Mesodermal cell (in vitro differentiated cells): ENCODE measurements at regions not wholly inside any gene's neighbourhood (a gene's known extent, or its start where the extent isn't known, plus 50 kb on each side); places are given as distances from the start of the nearest gene placed in this dataset.

ENCODE experiments used
- H3K27ac ChIP-seq: 2 replicates; pipeline ENCODE4 v1.7.0; 2013; ENCODE audit warnings: mild to moderate bottlenecking, low read depth, low read length, moderate library complexity; ENCODE audit not compliant: severe bottlenecking
- H3K36me3 ChIP-seq: 2 replicates; pipeline ENCODE4 v1.7.1; 2013; ENCODE audit warnings: mild to moderate bottlenecking, low read length, moderate library complexity; ENCODE audit not compliant: control insufficient read depth, insufficient read depth
- H3K4me1 ChIP-seq: one replicate; pipeline ENCODE4 v1.7.1; 2013; ENCODE audit warnings: mild to moderate bottlenecking, low read length; ENCODE audit not compliant: insufficient read depth, control insufficient read depth, poor library complexity, severe bottlenecking
- H3K4me3 ChIP-seq: 2 replicates; pipeline ENCODE4 v1.7.0; 2013; ENCODE audit warnings: low read length, control low read depth, mild to moderate bottlenecking; ENCODE audit not compliant: insufficient read depth, poor library complexity, severe bottlenecking; ENCODE audit errors: extremely low read depth
- H3K9me3 ChIP-seq: 2 replicates; pipeline ENCODE4 v1.7.1; 2013; ENCODE audit warnings: mild to moderate bottlenecking, low read length, moderate library complexity; ENCODE audit not compliant: control insufficient read depth
- WGBS, 2 experiments: methylation state at CpG; one replicate each; pipeline ENCODE4 v1.1.5; 2013; ENCODE audit warnings: missing lambda C conversion rate in 2 of 2; ENCODE audit not compliant: insufficient coverage in 2 of 2; 5-methylcytosine and 5-hydroxymethylcytosine counted together

GRCh38 chr11:97856666-97857065, 1164.1 kb upstream of the CNTN5 start:
- no CpG with 5 or more reads among the region's 2 CpGs for WGBS, 2 experiments
- Histone ChIP-seq H3K4me1 (no peaks in the 10 kb centered on the region), H3K36me3 (no peaks in the 10 kb centered on the region), H3K27ac (no peak overlapping the region), H3K4me3 (no peak overlapping the region), H3K9me3 (no peaks in the 10 kb centered on the region)

- Histone ChIP-seq H3K4me1 (no peaks in the 10 kb centered on the region), H3K27ac (no peak overlapping the region), H3K9me3 (no peaks in the 10 kb centered on the region), H3K36me3 (no peaks in the 10 kb centered on the region), H3K4me3 (no peak overlapping the region)
- WGBS, 2 experiments = 78 to 80% methylated on average over 1 of the region's 1 CpG
Observed at GRCh38 chr11:97860237-97860636, 1160.5 kb upstream of the CNTN5 start.

GRCh38 chr11:97862021-97862420, 1158.7 kb upstream of the CNTN5 start:
- Histone ChIP-seq H3K9me3 (no peaks in the 10 kb centered on the region), H3K36me3 (no peaks in the 10 kb centered on the region), H3K4me3 (no peak overlapping the region), H3K27ac (no peak overlapping the region), H3K4me1 (no peaks in the 10 kb centered on the region)
- 55 to 100% methylated on average over 2 of the region's 4 CpGs for WGBS, 2 experiments

GRCh38 chr11:97865424-97866012, 1155.2 kb upstream of the CNTN5 start:
- WGBS, 2 experiments = 77 to 100% methylated on average over 1 to 2 of the region's 3 CpGs
- Histone ChIP-seq H3K9me3 (no peaks in the 10 kb centered on the region), H3K27ac (no peak overlapping the region), H3K36me3 (no peaks in the 10 kb centered on the region), H3K4me3 (no peak overlapping the region), H3K4me1 (no peaks in the 10 kb centered on the region)

GRCh38 chr11:97871816-97872215, 1148.9 kb upstream of the CNTN5 start:
- no peak overlapping the region for H3K27ac ChIP-seq
- H3K4me1 ChIP-seq = no peaks in the 10 kb centered on the region
- H3K9me3 ChIP-seq = no peaks in the 10 kb centered on the region
- no peaks in the 10 kb centered on the region for H3K36me3 ChIP-seq
- no peak overlapping the region for H3K4me3 ChIP-seq

- Histone ChIP-seq H3K9me3 (no peaks in the 10 kb centered on the region), H3K27ac (no peak overlapping the region), H3K36me3 (no peaks in the 10 kb centered on the region), H3K4me3 (no peak overlapping the region), H3K4me1 (no peaks in the 10 kb centered on the region)
Observed at GRCh38 chr11:97880209-97880608, 1140.5 kb upstream of the CNTN5 start.

- Histone ChIP-seq H3K4me3 (no peak overlapping the region), H3K36me3 (no peaks in the 10 kb centered on the region), H3K9me3 (no peaks in the 10 kb centered on the region), H3K27ac (no peak overlapping the region), H3K4me1 (no peaks in the 10 kb centered on the region)
- WGBS, 2 experiments = no CpG with 5 or more reads among the region's 2 CpGs
Observed at GRCh38 chr11:97883086-97883485, 1137.7 kb upstream of the CNTN5 start.

- Histone ChIP-seq H3K4me3 (no peak overlapping the region), H3K36me3 (no peaks in the 10 kb centered on the region), H3K4me1 (no peaks in the 10 kb centered on the region), H3K9me3 (no peaks in the 10 kb centered on the region), H3K27ac (no peak overlapping the region)
- WGBS, 2 experiments = 88% methylated on average over 1 of the region's 2 CpGs; no CpG with 5 or more reads in 1 of the 2 experiments
Observed at GRCh38 chr11:97888641-97889040, 1132.1 kb upstream of the CNTN5 start.

- Histone ChIP-seq H3K27ac (no peak overlapping the region), H3K9me3 (no peaks in the 10 kb centered on the region), H3K4me3 (no peak overlapping the region), H3K4me1 (no peaks in the 10 kb centered on the region), H3K36me3 (no peaks in the 10 kb centered on the region)
- 100% methylated on average over 1 of the region's 1 CpG; no CpG with 5 or more reads in 1 of the 2 experiments for WGBS, 2 experiments
Observed at GRCh38 chr11:97890466-97890865, 1130.3 kb upstream of the CNTN5 start.

- Histone ChIP-seq H3K4me1 (no peaks in the 10 kb centered on the region), H3K4me3 (no peak overlapping the region), H3K9me3 (no peaks in the 10 kb centered on the region), H3K27ac (no peak overlapping the region), H3K36me3 (no peaks in the 10 kb centered on the region)
- WGBS, 2 experiments = no CpG with 5 or more reads among the region's 2 CpGs
Observed at GRCh38 chr11:97893612-97894011, 1127.1 kb upstream of the CNTN5 start.

- no peaks in the 10 kb centered on the region for H3K36me3 ChIP-seq
- no peak overlapping the region for H3K27ac ChIP-seq
- no peaks in the 10 kb centered on the region for H3K9me3 ChIP-seq
- WGBS, 2 experiments = no CpG with 5 or more reads among the region's 2 CpGs
- H3K4me1 ChIP-seq = no peaks in the 10 kb centered on the region
- no peak overlapping the region for H3K4me3 ChIP-seq
Observed at GRCh38 chr11:97894978-97895377, 1125.8 kb upstream of the CNTN5 start.
